ELR (cell line): ENCODE measurements at regions not wholly inside any gene's neighbourhood (a gene's known extent, or its start where the extent isn't known, plus 50 kb on each side); places are given as distances from the start of the nearest gene placed in this dataset.

ENCODE experiments used
- DNase-seq: peaks from one replicate; pipeline ENCODE4 v3.0.0-alpha.2; 2015; ENCODE audit warnings: low read depth

- DNase-seq = no peak
Observed at GRCh38 chr15:61742591-61742990, 317.7 kb downstream of the VPS13C start.

- DNase-seq = no peak
Observed at GRCh38 chr15:61736790-61737189, 323.5 kb downstream of the VPS13C start.

- no peak for DNase-seq
Observed at GRCh38 chr15:61731099-61731498, 329.1 kb downstream of the VPS13C start.

- DNase-seq = no peak
Observed at GRCh38 chr15:61729646-61730045, 330.6 kb downstream of the VPS13C start.

- DNase-seq = no peak
Observed at GRCh38 chr15:61726166-61726565, 334.1 kb downstream of the VPS13C start.

GRCh38 chr15:61725251-61725650 is 335.0 kb downstream of the VPS13C start:
- DNase-seq = no peak

- DNase-seq = no peak
Observed at GRCh38 chr15:61724251-61724939, 335.9 kb downstream of the VPS13C start.

GRCh38 chr15:61721418-61721817 is 338.8 kb downstream of the VPS13C start:
- no peak for DNase-seq

GRCh38 chr15:61720197-61720704 is 340.0 kb downstream of the VPS13C start:
- DNase-seq = no peak

- DNase-seq = no peak
Observed at GRCh38 chr15:61715082-61715481, 345.2 kb downstream of the VPS13C start.

GRCh38 chr15:61712129-61712759 is 348.0 kb downstream of the VPS13C start:
- no peak for DNase-seq

- DNase-seq = no peak
Observed at GRCh38 chr15:61702224-61703020, 357.8 kb downstream of the VPS13C start.

- DNase-seq = no peak
Observed at GRCh38 chr15:61701455-61701854, 358.8 kb downstream of the VPS13C start.

- no peak for DNase-seq
Observed at GRCh38 chr15:61700803-61701202, 359.4 kb downstream of the VPS13C start.

- DNase-seq = no peak
Observed at GRCh38 chr15:61697796-61698195, 362.5 kb downstream of the VPS13C start.

- DNase-seq = no peak
Observed at GRCh38 chr15:61689067-61689466, 371.2 kb downstream of the VPS13C start.

GRCh38 chr15:61687651-61688050 is 372.6 kb downstream of the VPS13C start:
- DNase-seq = no peak

- no peak for DNase-seq
Observed at GRCh38 chr15:61687124-61687523, 373.1 kb downstream of the VPS13C start.

- no peak for DNase-seq
Observed at GRCh38 chr15:61685971-61686370, 374.3 kb downstream of the VPS13C start.

- no peak for DNase-seq
Observed at GRCh38 chr15:61685534-61685933, 374.7 kb downstream of the VPS13C start.

GRCh38 chr15:61684749-61685467 is 375.3 kb downstream of the VPS13C start:
- DNase-seq = no peak
